T-cell (primary cell): ENCODE measurements at regions not wholly inside any gene's neighbourhood (a gene's known extent, or its start where the extent isn't known, plus 50 kb on each side); places are given as distances from the start of the nearest gene placed in this dataset.

Experiments used
- ATAC-seq, 4 experiments: fragments of 200-7000 bp in 3 of 4; fragments of 150-1000 bp in 1 of 4; cut with Tn5 transposase; replicated peaks in 1 of 4; 1 replicate in 3 of 4; 2 replicates in 1 of 4; pipeline ENCODE4 v1.10.0; 2021; ENCODE audit warnings: moderate library complexity in 3 of 4, mild to moderate bottlenecking in 2 of 4, moderate number of reproducible peaks in 1 of 4
- CTCF ChIA-PET, 2 donors: fragments of 300-600 bp; sonication (Branson Sonifier 250); formaldehyde crosslinking; loops; one replicate each; lab custom pipeline; 2022; ENCODE audit warnings: antibody characterized with exemption in 2 of 2; lab: Charles Lee
- POLR2A ChIA-PET, 2 donors: fragments of 300-600 bp; sonication (Branson Sonifier 250); formaldehyde crosslinking; loops; one replicate each; lab custom pipeline; 2022; ENCODE audit warnings: antibody characterized with exemption in 2 of 2; lab: Charles Lee
- DNase-seq, 35 experiments: peaks; one replicate each; pipeline versions ENCODE4 v3.0.0 to v3.0.0-alpha.2; 2013 to 2023
- H3K27ac ChIP-seq: one replicate; pipeline ENCODE4 v1.5.1; 2013; ENCODE audit warnings: low read length
- H3K27me3 ChIP-seq, 2 experiments: replicated peaks in 1 of 2; 1 replicate in 1 of 2; 2 replicates in 1 of 2; pipeline versions ENCODE4 v1.6.1 to v1.7.0; 2013; ENCODE audit warnings: low read length in 1 of 2, mixed read lengths in 1 of 2; ENCODE audit not compliant: control insufficient read depth in 2 of 2, insufficient read depth in 2 of 2; ENCODE audit errors: extremely low read depth in 1 of 2
- H3K36me3 ChIP-seq, 2 donors: 1 replicate in 1 of 2; 2 replicates in 1 of 2; pipeline versions ENCODE4 v1.6.1 to v1.7.0; 2013; ENCODE audit warnings: low read length in 1 of 2; ENCODE audit not compliant: control insufficient read depth in 2 of 2, insufficient read depth in 1 of 2; ENCODE audit errors: extremely low read depth in 1 of 2
- H3K4me1 ChIP-seq, 2 experiments: 1 replicate in 1 of 2; 2 replicates in 1 of 2; pipeline versions ENCODE4 v1.6.1 to v1.7.0; 2013; ENCODE audit warnings: low read length in 2 of 2, mixed read lengths in 1 of 2; ENCODE audit not compliant: insufficient read depth in 2 of 2, control insufficient read depth in 1 of 2; ENCODE audit errors: extremely low read depth in 1 of 2
- H3K4me3 ChIP-seq, 2 donors: 1 replicate in 1 of 2; 2 replicates in 1 of 2; pipeline versions ENCODE4 v1.5.1 to v1.7.0; 2013; ENCODE audit warnings: mild to moderate bottlenecking in 2 of 2, low read length in 1 of 2, moderate library complexity in 1 of 2; ENCODE audit not compliant: control insufficient read depth in 1 of 2; ENCODE audit errors: extremely low read depth in 1 of 2
- H3K9me3 ChIP-seq: 2 replicates; pipeline ENCODE4 v1.7.0; 2013
- H3K27ac Mint-ChIP-seq, 2 donors: one replicate each; pipeline ENCODE4 v1.8.0; 2020 to 2021; ENCODE audit warnings: mild to moderate bottlenecking in 2 of 2, mixed read lengths in 2 of 2
- H3K27me3 Mint-ChIP-seq, 2 donors: one replicate each; pipeline ENCODE4 v1.8.0; 2021 to 2022; ENCODE audit warnings: mixed read lengths in 2 of 2
- H3K36me3 Mint-ChIP-seq: one replicate; pipeline ENCODE4 v1.8.0; 2021; ENCODE audit warnings: mixed read lengths
- H3K4me1 Mint-ChIP-seq, 3 donors: one replicate each; pipeline ENCODE4 v1.8.0; 2020 to 2022; ENCODE audit warnings: mixed read lengths in 3 of 3, mild to moderate bottlenecking in 1 of 3
- H3K4me3 Mint-ChIP-seq, 3 donors: one replicate each; pipeline ENCODE4 v1.8.0; 2020 to 2022; ENCODE audit warnings: mild to moderate bottlenecking in 3 of 3, mixed read lengths in 3 of 3, moderate library complexity in 3 of 3
- H3K9me3 Mint-ChIP-seq, 3 donors: one replicate each; pipeline ENCODE4 v1.8.0; 2020 to 2022; ENCODE audit warnings: mixed read lengths in 3 of 3
- WGBS: methylation state at CpG from one replicate; pipeline ENCODE4 v1.1.5; 2013; ENCODE audit warnings: missing lambda C conversion rate; ENCODE audit not compliant: insufficient coverage; 5-methylcytosine and 5-hydroxymethylcytosine counted together

DNA sequence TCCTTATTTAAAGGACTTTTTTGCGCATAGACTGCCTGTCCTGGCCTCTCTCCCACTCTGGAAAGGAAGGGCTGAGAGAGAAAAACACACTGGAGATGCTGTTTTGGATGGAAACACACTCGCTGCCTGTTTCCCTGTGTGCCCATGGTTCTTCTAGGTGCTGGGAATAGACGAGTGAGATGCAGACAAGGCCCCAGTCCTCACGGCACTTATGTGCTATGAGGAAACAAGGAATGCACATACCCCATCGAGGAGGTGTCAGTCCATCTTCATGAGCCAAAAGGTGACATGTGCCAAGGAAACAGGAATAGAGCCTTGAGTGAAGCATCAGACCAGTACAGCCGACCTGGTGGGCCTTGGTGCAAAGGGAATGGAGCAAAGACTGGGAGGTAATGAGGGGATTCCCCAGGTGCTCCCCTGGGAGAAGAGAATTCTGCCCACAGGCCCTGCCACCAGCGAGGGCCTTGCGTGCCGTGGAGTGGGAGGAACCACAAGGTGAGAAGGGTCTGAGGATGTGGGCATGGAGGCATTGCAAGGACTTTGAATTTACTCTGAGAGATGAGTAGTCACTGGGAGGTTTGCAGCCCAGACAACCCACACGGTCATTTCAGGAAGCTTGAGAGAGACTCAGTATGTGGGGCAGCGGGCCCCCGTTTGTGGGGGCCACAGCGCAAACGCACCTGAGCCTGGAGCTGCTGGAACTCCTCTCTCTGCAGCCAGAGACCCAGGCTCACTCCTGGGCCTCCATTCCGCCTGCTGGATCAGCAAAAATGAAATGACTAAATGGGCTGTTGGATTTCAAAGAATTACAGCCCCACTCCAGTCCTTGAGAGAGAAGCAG lies 197.5 kb upstream of the COPS8 start:
- Histone ChIP-seq H3K4me1 (no peaks in the 10 kb centered on the region), H3K4me3 (no peak overlapping the region), H3K27me3 (peaks cover 0 to 14% of the 10 kb centered on the region in 2 experiments), H3K27ac (no peak overlapping the region), H3K9me3 (no peaks in the 10 kb centered on the region), H3K36me3 (no peaks in the 10 kb centered on the region)
- ChIA-PET POLR2A (no interaction called here), CTCF (no interaction called here)
- Mint-ChIP-seq H3K9me3 (no peaks in the 10 kb centered on the region), H3K27me3 (peaks cover 17 to 18% of the 10 kb centered on the region in 2 donors), H3K4me1 (no peaks in the 10 kb centered on the region), H3K27ac (no peak overlapping the region), H3K36me3 (no peaks in the 10 kb centered on the region), H3K4me3 (no peak overlapping the region)
- no peak for ATAC-seq
- no peak for DNase-seq
- WGBS = 75% methylated on average over 13 of the region's 15 CpGs

DNA sequence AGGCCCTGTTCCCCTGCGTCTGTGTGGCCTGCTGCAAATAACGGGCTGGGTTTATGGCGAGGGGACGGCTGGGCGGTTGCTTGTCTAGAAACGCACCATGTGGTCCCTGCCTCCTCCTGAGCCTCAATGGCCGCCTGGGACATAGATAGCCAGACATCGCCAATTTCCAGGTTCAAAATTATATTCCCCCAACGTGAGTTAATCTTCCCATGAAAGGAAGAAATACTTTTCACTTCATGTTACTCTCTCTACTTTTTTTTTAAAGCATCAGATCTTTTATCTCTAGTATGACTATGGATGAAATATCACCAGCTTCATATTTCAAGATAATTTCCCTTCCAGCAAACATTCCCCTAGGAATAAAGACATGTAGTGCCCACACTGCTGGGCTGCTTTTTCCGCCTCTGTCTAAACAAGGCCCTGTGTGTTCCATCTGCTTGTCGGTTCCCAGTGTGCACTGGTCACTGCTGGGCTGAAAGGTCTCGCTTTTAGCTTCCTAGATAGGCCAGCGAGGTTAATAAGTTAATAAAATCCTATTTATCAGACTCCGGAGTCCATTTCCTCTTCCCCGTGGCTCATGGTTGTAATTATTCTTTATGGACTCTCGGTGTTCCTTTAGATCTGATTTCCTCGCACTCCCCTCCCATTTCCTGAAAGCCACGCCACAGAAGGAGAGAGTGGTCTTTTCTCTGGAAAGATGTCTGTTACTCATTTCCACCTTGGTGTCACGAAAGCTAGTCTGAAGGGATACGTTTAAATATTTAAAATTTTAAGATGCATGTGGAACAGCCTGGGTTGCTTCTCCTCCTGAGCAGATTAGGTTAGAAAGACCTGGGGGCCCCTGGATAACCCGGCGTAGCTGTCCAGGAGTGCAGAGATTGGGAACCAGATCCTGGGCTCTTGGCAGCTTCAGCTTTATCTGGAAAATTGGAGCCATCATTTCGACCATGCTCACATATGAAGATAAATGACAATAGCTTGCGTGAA lies 196.6 kb upstream of the COPS8 start:
- Histone ChIP-seq H3K27ac (no peak overlapping the region), H3K9me3 (no peaks in the 10 kb centered on the region), H3K4me3 (no peak overlapping the region), H3K36me3 (no peaks in the 10 kb centered on the region), H3K27me3 (peaks cover 0 to 14% of the 10 kb centered on the region in 2 experiments), H3K4me1 (no peaks in the 10 kb centered on the region)
- Mint-ChIP-seq H3K4me1 (no peaks in the 10 kb centered on the region), H3K36me3 (no peaks in the 10 kb centered on the region), H3K27me3 (peaks cover 12 to 19% of the 10 kb centered on the region in 2 donors), H3K4me3 (no peak overlapping the region), H3K9me3 (no peaks in the 10 kb centered on the region), H3K27ac (no peak overlapping the region)
- DNase-seq = no peak
- 79% methylated on average over 10 of the region's 24 CpGs for WGBS
- ChIA-PET POLR2A (no interaction called here), CTCF (interaction anchor here in 1 of 2 donors (0.6 kb wide), 1 partner anchor 754 kb away, joined by 7 read pairs; no protein-coding TSS in a partner anchor)
- no peak for ATAC-seq

DNA sequence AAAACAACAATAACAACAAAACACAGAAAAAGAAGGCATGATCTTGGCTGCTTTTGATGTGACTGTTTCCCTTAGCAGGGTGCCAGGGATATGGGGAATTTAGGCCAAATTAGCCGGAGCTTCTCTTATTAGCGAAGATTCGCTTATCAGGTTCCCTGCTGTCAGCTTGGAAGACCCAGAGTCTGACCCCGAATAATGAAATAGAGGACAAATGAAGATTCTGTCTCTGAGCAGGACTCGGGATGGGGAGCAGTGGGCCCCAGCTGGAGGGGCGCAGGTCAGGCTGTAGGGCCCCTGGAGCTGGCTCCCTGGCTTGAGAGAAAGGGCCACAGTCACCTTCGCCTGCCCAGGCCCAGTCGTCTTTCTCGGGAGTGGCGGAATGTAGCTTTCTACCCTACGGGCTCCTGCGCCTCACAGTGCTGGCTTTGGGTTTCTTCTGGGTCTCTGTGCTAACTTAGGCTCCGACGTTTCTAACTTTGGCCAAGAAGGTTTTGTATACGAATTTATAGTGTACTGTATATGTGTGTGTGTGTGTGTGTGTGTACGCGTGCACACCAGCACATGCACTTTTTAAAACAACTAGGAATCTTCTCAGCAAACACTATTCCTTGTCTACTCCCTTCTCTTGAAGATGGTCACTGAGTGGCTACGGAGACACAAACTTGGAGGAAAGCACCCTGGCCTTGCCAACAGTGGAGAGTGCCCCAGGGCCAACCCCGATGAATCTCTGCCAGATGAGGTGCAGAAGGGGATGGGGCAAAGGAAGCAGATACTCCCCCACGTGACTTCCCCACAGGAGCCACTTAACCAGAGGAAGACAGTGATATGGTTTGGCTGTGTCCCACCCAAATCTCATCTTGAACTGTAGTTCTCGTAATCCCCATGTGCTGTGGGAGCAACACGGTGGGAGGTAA lies 195.6 kb upstream of the COPS8 start:
- Mint-ChIP-seq H3K36me3 (no peaks in the 10 kb centered on the region), H3K4me1 (no peaks in the 10 kb centered on the region), H3K27me3 (peaks cover 7 to 17% of the 10 kb centered on the region in 2 donors), H3K9me3 (no peaks in the 10 kb centered on the region), H3K27ac (no peak overlapping the region), H3K4me3 (no peak overlapping the region)
- 92% methylated on average over 12 of the region's 22 CpGs for WGBS
- no peak for ATAC-seq
- Histone ChIP-seq H3K4me3 (no peak overlapping the region), H3K4me1 (no peaks in the 10 kb centered on the region), H3K9me3 (no peaks in the 10 kb centered on the region), H3K27ac (no peak overlapping the region), H3K27me3 (peaks cover 0 to 9% of the 10 kb centered on the region in 2 experiments), H3K36me3 (no peaks in the 10 kb centered on the region)
- CTCF ChIA-PET = interaction anchor here in 1 of 2 donors (0.6 kb wide), 1 partner anchor 755 kb away, joined by 7 read pairs; no protein-coding TSS in a partner anchor
- POLR2A ChIA-PET = no interaction called here
- DNase-seq = no peak

DNA sequence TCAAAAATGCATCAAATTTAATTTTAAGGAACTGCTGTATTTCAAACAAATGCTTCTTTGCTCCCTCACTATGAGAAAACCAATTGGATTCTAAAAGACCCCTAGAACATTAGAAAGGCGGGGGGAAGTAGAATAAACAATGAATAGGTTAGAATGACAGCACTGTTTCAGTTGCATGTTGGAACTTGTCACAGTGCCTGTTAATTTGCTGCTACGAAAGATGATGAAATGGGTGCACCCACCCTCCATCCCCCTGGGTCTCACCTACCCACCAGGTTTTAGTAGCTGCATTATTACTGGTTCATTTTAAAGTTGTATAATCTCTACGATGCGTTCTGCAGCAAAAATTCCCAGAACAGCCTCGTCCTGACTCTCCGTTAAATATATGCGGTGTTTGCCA lies 193.0 kb upstream of the COPS8 start:
- ChIA-PET CTCF (no interaction called here), POLR2A (no interaction called here)
- no peaks in the 10 kb centered on the region for H3K4me1 ChIP-seq
- H3K27me3 ChIP-seq = peaks cover 0 to 9% of the 10 kb centered on the region in 2 experiments
- no peaks in the 10 kb centered on the region for H3K9me3 ChIP-seq
- no peak overlapping the region for H3K4me3 Mint-ChIP-seq
- WGBS = 65% methylated on average over 5 of the region's 7 CpGs
- DNase-seq (no peak), ATAC-seq (no peak)
- no peak overlapping the region for H3K27ac Mint-ChIP-seq
- H3K27ac ChIP-seq = no peak overlapping the region
- no peaks in the 10 kb centered on the region for H3K9me3 Mint-ChIP-seq
- peaks cover 7 to 15% of the 10 kb centered on the region in 2 donors for H3K27me3 Mint-ChIP-seq
- H3K4me1 Mint-ChIP-seq = no peaks in the 10 kb centered on the region
- no peaks in the 10 kb centered on the region for H3K36me3 ChIP-seq
- H3K36me3 Mint-ChIP-seq = no peaks in the 10 kb centered on the region
- H3K4me3 ChIP-seq = no peak overlapping the region

DNA sequence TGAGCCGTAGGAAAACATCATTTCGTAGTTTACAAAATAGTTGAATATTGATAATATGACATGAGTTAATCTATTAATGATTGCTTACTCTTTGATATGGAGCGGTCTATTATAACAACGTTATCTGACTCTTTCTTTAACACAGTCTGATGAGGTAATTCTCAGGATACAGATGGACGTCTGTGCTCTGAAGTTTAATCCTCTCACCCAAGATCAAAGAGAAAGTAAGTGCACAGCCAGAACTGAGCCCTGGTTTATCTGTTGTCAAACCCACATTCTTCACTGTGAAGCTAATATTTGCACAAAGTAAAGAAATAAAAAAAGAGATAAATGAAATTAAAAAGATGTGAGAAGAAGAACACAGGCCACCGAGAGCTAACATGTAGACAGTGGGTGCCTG lies 190.9 kb upstream of the COPS8 start:
- peaks cover 7 to 8% of the 10 kb centered on the region in 2 donors for H3K27me3 Mint-ChIP-seq
- 100% methylated on average over 1 of the region's 6 CpGs for WGBS

More for the DNA sequence above, 190.9 kb upstream of the COPS8 start:
- no peak for DNase-seq
- H3K4me3 ChIP-seq = no peak overlapping the region
- no peaks in the 10 kb centered on the region for H3K4me1 ChIP-seq
- no peak overlapping the region for H3K27ac ChIP-seq
- Mint-ChIP-seq H3K27ac (no peak overlapping the region), H3K4me3 (no peak overlapping the region), H3K9me3 (no peaks in the 10 kb centered on the region), H3K4me1 (no peaks in the 10 kb centered on the region), H3K36me3 (no peaks in the 10 kb centered on the region)
- peaks cover 0 to 2% of the 10 kb centered on the region in 2 experiments for H3K27me3 ChIP-seq
- CTCF ChIA-PET = interaction anchor here in 1 of 2 donors (0.6 kb wide), 1 partner anchor 871 kb away, joined by 3 read pairs; no protein-coding TSS in a partner anchor
- POLR2A ChIA-PET = no interaction called here
- no peaks in the 10 kb centered on the region for H3K9me3 ChIP-seq
- no peaks in the 10 kb centered on the region for H3K36me3 ChIP-seq
- no peak for ATAC-seq
